Right forelimb (tissue), 1 donor: ENCODE measurements at regions not wholly inside any gene's neighbourhood (a gene's known extent, or its start where the extent isn't known, plus 50 kb on each side); places are given as distances from the start of the nearest gene placed in this dataset.

Source experiments
- DNase-seq: peaks from one replicate; pipeline ENCODE4 v3.0.0-alpha.2; 2018

DNA sequence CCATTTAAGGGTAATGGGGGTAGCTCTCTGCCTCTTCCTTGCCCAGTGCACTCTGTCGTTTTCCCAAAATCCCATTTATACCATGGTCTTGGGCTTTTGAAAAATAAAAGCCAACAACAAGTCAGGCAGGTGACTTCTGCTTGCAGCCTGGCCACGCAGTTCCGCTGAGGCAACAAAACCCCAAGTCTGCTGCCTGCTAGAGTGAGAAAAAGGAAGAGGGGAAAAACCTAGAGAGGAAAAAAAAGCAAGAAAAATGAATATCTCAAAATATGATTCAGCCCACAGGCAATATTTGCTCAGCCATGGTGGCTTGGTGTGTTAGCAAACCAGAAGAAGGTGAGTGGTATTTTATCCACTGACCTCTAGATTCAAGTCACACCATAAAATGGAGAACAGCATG is 148.2 kb upstream of the FSTL4 start:
- no peak for DNase-seq

DNA sequence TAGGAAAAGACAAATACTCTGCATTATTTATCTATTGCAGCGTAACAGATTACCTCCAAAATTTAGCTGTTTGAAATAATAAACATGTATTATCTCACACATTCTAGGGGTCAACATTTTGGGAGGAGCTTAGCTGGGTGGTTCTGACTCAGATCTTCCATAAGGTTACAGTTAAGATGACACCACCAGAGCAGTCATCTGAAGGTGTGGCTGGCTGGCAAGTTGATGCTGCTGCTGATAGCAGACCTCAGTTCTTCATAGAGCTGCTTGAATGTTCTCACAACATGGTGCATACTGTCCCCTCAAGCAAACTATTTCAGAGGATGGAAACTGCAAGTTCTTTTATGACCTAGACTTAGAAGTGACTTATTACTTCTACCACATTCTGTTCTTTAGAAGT is 146.3 kb upstream of the FSTL4 start:
- no peak for DNase-seq

DNA sequence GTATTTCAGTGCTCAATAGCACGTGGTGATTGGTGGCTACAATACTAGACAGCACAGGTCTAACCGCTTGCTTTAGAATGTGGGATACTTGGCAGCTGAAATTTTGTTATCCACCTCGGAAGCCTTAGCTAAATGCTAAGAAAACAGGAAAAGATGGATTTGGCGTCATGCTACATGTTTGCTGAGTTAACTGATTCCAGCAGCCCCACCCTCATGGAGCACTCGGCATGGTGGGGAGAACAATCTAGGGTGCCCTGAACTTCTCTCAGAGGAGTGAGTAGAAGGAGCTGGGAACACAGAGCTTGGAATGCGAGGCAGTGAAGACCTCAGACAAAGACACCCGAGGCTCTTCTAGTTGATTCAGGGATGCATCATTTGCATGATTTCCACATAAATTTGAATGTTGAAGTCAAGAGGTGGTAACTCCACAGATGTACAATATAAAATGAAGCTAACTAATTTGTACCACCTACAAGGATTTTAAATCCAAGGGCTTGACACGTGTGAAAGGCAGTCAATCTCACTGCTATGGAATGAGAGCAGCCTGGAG is 145.1 kb upstream of the FSTL4 start:
- DNase-seq = no peak

DNA sequence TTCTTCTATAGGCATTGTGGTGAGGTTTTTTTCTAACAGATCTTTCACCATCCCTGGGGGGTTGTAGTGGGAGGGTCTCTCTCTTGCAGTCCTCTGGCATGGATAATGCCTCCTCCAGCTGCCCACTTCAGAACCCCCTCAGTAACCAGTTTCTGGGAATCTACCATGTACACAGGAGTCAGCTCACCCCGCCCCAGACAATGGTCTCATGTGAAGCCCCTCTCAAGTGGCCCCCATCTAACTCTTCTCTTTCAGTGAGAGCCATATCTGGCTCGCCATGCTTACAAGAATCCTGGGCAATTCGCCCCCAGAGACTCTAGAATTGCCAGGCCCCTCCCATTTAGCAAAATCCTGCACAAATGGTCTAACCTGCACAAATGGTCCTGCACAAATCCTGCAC is 144.4 kb upstream of the FSTL4 start:
- DNase-seq = no peak

DNA sequence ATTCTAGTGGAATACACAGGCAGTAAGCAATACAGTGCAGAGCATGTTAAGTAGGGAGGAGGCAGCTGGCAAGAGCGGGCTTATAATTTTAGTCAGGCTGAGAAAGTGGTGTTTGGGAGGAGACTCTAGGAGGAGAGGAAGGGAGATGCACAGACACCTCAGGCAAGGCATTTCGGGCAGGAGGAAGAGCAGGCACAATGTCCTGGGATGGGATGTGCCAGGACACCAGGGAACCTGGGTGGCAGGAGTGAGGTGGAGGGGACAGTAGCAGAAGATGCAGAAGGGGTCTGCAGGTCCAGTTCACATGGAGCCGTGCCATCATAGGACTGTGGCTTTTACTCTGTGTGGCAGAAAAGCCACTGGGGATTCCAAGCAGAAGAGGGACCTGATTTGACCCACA is 143.7 kb upstream of the FSTL4 start:
- DNase-seq = no peak

DNA sequence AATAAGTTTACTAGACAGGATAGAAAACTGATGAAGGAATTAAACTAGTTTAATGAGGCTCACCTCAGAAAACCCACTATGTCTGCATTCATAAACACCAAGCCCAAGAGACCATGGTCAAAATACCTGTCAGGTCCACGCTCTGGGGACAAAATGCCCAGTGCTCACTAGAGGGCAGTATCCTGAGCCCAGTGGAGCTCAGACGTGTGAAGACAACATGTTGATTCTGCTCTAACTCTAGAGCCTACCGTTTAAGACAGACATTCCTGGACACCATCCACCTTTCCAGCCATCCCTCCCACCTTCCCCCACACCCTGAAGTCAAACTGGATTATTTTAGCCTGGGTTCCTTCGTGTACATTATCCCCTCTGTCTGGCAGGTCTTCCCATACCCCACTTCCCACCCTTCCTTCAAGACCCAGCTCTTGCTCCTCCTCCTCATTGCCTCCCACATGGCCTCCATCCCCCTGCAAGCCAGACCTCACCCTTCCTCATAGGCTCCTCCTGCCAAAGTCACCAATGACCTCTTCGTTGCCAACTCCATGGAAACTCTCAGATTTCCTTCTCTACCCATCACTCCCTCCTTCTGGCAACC is 142.3 kb upstream of the FSTL4 start:
- DNase-seq = no peak

DNA sequence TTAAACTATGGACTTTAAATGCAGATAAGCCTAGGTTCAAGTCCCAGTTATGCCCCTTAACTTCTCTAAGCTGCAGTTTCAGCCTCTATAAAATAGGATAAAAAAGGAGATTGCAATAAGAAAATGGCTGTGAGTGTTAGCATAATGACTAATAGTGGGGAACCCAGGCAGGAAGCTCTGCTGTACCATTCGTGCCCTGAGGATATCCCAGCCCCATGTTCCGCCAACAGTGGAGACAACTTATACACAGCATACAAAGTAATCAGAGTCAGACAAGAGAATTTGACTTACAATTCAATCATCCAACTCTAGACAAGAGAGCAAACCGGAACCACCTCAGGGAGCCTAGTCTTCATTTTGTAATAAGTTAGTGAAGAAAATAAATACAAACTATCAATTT is 141.5 kb upstream of the FSTL4 start:
- DNase-seq = no peak

DNA sequence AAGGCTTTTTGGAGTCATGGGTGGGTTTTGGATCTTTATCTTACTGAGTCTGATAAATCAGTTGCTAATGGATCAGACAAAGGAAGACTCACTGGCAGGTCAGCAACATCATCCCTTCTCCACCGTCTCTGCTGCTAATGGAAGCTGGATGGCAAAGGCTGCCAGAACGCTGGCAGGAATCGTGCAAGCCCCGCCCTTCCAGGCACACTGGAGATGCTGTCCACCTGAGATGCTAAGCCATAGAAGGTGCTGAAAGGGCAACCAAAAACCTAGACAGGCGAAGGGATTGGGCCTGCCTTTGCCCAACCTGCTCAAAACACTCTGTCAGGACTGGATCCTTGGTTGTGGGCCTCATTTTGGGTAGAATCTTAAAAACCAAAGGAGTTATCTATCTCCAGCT is 139.5 kb upstream of the FSTL4 start:
- DNase-seq = no peak

DNA sequence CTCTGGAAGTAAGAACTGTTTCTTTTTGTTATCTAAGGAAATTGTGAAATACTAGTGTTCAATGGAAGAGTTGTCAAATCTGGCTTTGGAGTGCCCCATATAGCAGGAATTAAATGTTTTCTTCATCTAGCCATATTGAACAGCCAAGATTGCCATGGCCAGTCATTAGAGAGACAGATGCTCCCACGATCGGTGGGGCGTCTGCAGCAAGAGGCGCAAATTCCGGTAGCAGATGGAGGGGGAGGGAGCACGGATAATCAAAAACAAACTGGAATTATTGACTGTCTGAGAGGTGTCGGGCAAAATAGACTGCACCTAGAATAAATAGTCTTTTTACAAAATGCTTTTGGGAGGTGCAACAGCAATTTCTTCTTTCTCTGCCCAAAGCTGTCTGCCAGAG is 139.1 kb upstream of the FSTL4 start:
- DNase-seq = no peak

DNA sequence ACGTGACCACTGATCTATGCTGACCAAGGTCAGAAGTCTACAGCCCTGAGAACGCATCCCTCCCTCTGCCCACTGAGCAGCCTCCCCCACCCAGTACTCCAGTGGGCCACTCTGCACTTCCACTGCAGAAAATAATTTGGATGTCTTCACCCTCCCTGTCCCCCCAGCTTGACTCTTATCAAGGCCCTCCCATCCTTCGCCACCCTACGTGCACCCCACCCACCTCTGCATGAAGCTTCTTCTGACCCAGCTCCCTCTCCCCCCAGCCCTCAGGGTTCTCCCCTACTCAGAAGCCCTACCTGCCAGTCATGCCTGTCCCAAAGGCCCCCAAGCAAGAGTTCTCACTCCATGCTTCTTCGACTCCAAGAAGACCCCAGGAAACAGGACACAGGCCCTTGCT is 138.5 kb upstream of the FSTL4 start:
- DNase-seq = no peak

DNA sequence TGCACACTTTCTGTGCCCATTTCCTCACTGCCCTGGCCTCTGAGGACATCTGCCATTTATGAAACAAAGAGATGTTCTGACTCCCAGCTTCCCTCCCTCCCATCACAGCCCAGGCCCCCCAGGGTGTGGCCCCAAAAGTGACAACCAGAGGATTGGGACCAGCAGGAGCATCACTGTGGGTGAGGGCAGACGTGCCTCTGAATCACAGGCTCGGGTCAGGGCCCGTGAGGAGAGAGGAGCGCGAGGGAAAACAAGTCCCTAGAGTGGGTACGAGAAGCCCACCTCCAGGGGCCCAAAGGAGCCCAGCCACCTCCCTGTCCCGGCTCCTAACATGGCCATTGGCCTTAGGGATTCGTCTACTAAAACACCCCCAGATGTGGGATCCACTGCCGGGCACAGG is 138.0 kb upstream of the FSTL4 start:
- no peak for DNase-seq

DNA sequence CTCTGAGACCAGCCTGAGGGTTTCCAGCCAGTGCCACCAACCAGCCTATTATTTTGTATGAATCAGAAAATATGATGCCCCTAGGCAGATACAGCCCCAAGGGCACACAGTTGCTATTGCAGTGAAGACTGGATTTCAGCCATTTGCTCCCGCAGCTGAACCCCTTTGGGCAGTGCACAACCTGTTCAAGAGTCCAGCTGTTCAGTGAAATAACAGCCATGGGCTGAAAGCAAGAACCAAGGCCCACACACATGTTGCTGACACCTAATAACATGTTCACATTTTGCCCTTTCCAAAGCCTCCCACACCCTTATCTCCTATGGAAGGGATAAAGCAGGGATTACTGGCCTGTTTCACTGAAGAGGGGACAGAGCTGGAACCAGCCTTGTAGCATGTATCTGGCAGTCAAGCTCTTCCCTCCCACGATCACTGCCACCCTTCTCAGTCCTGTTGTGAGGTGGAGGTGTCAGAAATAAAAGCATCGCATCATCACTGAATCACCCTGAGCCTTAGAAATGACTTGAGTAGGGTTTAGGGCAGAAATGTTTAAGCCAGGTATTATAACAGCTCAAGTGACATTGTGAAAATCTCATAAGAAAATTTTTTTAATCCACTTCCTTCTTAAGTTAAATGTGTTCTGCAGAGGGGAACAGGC is 137.1 kb upstream of the FSTL4 start:
- no peak for DNase-seq

DNA sequence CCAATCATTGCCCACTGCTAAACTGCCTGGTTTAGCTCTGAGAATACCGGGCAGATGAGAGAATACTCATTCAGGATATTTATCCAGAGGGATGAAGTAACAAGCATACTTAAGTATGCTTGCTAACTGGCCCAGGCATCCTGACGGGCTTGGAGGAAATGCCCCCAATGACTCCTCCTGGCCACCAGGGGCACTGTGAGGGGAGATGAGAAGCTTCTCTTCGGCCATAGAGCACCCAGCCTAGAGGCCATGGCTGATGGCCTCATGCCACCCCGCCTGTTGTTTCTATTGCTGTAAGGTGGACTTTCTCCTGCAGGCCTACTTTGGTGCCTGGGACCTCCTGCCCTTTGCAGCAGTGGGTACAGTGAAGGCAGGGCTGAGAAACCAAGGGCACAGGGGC is 134.5 kb upstream of the FSTL4 start:
- DNase-seq = no peak

DNA sequence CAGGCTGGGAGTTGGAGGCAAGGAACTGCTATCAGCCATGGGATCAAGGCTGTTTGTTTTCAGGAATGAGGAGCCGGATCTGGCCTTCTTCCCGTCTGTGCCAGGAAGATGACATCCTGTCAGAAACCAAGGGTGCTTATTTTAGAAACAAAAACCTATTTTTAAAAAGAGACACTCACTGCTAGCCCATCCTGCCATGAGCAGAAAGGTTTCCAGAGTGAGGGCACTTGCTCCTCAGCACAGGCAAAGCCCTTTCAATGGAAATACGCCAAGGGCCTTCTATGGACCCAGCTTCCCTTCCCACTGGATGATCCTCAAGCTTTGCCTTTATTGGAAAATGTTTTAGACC is 132.6 kb upstream of the FSTL4 start:
- no peak for DNase-seq

DNA sequence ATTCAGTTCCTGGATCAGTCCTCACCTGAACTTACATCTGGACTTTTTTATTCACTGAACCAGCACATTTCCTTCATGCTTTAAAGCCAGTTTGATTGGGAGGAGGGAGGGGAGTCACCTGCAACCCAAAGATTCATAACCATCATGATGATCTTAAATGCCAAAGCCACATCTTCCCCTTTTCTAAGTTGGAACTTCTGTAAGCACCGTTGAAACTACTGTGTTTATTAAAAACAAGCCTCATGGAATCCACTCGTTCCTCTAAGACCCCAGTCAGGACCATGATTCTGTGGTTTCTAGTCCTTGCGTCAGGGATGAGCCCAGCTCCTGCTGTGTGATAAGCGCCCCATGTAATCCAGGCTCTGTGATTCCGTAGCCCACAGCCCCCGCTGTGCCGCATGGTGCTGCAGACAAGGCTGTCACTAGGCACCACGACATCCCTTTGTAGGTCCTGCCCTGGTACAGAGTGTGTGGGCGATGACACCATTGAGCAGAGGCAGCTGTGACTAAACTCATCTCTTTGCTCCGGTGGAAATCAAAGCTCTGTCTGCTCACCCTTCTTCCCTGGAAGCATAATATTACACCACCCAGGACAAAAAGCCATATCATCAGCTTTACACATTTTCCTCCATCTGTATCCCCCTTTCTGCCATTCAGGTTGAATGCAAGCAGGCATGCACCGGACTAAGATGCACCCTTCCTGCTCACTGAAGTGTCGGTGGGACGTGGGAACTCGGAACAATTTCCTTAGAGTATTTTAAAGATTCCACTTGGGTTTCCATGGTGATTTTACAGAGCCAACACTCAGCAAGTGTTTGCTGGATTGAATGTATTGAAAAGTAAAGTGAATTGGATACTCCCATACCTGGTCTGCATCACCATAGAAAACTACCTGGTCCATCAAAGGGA is 132.0 kb upstream of the FSTL4 start:
- no peak for DNase-seq

DNA sequence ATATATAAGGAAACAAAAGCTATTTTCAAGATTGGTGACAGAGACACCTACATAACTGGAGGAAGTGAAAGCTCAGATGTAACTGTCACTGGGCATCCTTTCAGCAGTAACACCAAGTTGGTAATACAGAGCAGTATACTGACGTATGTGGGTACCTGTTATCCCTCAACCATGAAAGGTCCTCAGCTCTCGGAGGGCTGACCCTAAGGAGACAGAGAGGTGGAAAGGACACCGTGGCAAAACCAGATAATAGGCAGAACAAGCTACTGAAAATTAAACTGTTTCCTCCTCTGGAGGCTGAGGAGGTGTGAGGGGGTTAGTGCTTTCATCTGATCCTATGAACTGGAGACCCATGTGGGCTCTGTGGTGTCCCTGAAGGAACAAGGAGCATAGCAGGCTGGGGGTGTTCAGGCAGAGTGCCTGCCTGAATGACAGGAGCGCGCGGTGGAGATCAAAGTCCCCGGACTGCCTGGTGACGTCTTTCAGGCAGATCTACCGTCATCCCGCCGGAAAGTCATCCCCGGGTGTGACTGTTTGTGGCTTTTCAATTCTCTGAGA is 130.2 kb upstream of the FSTL4 start:
- no peak for DNase-seq

DNA sequence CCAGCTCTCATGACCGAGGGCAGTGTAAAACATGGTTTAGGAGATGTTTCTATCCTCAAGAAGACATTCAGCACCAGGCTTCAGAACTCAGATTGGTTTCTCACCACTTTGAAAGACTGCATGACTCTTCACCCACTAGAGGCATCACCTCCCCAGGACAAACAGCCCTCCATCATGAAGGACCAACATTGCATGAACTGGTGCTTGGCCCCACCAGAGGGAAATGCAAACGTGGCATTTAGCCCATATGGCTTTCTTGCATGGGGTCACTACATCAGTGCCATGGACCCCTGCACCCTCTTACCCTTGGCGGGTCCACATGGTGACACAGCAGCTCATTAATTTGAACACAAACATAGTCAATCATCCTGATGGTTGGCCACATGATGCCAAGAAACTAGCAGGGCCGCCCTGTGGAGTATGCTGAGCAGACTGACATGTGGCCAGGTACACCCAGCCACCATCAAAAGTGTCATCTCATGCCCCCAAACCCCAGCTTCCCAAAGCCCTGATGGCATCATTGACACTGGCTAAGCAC is 129.5 kb upstream of the FSTL4 start:
- DNase-seq = no peak

DNA sequence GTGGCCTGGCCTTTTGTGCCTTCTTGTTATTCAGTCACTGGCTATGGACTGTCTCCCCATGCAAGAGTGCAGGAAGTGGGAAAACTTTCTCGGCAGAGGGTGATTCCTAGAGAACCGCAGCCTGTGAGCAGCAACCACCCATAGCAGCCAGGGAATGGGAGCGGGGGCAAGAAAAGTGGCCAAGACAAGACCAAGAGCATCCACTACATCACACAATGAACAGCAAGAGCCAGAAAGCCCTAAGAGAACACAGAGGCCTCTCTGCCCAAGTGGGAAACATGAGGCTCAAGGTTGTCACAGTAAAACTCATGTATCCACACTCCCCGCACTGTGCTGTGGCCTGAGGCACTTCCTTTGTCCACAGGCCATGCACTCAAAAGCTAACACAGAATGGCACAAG is 129.1 kb upstream of the FSTL4 start:
- no peak for DNase-seq

DNA sequence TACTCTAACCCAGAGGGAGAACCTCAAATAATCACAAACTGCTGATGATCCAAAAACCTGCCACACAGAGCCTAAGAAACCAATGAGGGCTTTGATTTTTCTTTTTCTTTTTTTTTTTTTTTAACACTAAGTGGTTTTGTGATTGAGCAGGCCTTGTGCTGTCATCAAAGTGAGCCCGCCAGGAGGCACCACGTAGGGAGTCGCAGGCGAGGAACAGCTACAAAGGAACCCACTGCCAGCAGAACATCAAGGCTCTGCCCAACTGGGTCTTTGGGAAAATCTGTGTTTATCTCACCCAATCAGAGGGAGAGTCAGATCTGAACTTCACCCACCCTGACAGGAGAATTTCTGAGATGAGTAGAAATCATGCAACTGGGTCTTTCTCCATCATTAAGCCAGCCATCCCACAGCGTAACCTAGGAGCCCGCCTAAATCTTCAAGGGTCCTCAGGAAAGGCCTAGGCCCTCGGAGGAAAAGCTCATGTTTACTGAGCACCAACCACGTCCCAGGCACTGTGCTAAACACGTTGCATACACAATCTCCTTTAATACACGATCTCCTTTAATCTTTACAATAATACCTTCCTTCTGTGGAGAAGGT is 126.9 kb upstream of the FSTL4 start:
- DNase-seq = no peak

DNA sequence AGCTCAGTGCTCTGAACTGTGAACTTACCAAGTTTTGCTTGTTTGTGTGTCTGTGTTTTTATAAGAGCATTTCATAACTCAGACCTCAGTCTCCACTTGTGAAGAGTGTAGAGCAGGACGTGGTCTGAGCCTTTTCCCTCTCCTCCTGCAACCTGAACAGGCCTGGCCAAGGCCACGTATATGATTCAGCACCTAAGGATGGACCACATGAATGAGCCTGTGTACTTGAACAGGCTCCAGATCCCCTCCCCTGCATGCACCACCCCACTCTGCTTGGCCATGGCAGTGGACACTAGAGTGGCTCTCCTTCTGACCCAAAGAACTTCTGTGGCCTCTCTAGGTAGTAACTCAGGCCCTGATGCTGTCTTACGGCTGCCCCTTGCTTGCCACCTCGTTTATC is 125.9 kb upstream of the FSTL4 start:
- no peak for DNase-seq

DNA sequence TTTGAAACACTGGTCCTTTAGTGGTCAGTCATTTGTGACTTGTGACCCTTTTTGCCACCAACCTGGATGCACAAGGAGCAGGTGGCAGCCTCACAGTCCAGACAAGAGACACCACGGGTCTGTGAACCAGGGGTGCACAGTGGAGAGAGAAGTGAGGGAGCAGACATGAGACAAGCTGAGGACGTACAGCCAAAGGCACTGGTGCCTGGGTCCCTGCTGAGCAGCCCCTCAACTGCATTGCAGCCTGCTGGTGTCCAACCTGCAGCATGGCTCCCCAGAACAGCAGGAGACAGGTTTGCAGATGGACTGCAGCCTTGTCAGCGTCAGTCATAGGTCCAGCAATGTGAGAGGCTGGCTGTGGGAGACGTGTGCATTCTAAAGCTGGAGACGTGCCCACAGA is 124.2 kb upstream of the FSTL4 start:
- DNase-seq = no peak

DNA sequence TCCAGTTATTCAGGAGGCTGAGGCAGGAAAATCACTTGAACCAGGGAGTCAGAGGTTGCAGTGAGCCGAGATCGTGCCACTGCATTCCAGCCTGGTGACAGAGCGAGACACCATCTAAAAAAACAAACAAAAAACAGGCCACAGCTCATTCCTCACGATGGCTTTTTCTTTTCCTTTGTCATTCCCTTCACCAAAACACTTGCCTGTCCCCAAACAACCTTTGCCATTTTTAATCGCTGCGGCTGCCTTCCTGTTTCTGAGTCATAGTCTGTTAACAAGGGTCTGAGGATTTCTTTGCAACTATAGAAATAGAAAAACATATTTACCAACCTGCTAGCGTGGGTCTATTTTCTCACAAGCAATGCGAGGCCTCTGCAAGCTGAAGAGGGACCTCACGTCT is 123.0 kb upstream of the FSTL4 start:
- DNase-seq = no peak

DNA sequence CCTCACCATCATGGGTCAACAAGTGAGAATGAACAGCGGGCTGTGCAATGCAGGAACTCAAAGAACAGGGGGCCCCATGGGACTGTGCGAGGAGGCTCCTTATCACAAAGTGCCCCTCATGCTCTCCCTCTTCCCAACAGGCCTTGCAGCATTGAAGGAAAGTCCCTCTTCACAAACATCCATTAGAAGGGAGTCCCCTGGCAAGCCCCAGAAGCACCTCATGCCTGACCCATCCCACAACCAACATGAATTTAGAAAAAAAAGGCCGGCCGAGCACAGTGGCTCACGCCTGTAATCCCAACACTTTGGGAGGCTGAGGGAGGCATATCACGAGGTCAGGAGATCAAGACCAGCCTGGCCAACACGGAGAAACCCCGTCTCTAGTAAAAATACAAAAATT is 122.6 kb upstream of the FSTL4 start:
- DNase-seq = no peak
